ENCODE measurements at regions not wholly inside any gene's neighbourhood (a gene's known extent, or its start where the extent isn't known, plus 50 kb on each side); places are given as distances from the start of the nearest gene placed in this dataset.

DNA sequence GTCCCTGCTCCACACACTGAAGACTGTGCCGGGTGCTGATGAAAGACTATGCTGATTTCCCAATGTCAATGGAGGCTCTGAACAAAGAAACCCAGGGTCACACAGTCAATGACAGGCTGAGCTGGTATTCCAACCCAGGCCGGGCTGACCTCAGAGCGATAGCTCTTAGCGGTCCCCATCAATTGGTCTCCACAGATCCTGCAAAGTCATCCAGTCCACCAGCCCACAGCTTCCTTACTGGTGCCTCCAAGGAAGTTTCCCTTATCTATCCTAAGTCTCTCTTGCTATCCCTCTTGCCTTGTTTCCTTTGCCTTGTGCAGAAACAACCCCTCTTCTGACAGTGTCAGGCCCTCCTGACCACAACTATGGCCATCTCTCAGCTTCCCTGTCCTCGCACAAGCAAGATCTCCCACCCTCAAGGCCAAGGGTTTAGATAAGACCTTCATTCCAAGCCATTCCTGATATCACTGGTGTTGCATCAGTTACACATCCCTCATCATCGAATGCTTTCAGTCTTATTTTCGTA, 52.7 kb upstream of the KSR1 start:
- CTCF ChIA-PET: no interaction called here
- ATAC-seq: no peak

GRCh38 chr17:27404676-27405075, 51.6 kb upstream of the KSR1 start:
- Histone ChIP-seq H3K27ac (ENCODE audit: low read depth, low read length) (no peak overlapping the region), H4K20me1 (ENCODE audit: insufficient read depth) (no peaks in the 10 kb centered on the region), H3K4me1 (ENCODE audit: control insufficient read depth in 1 of 2, insufficient read depth in 2 of 2, low read length in 2 of 2) (peaks cover 10 to 19% of the 10 kb centered on the region in 2 experiments), H2AFZ (ENCODE audit: low read depth, low read length, poor library complexity, severe bottlenecking) (no peak overlapping the region), H3K36me3 (ENCODE audit: control insufficient read depth in 1 of 2, insufficient read depth in 2 of 2, low read length in 2 of 2) (no peaks in the 10 kb centered on the region), H3K4me2 (ENCODE audit: low read length) (no peak overlapping the region), H3K9me2 (ENCODE audit: insufficient read depth) (no peaks in the 10 kb centered on the region), H3K9me3 (ENCODE audit: control insufficient read depth in 1 of 2, insufficient read depth in 1 of 2, low read depth in 1 of 2, low read length in 2 of 2) (no peaks in the 10 kb centered on the region), H3K79me2 (ENCODE audit: insufficient read depth, low read length) (no peaks in the 10 kb centered on the region), H3K27me3 (ENCODE audit: insufficient read depth, low read length) (no peaks in the 10 kb centered on the region), H3K4me3 (replicated peaks in 1 of 2; ENCODE audit: low read depth in 1 of 2, low read length in 2 of 2) (no peak overlapping the region), H3K9ac (ENCODE audit: low read length) (no peak overlapping the region)
- ChIA-PET POLR2A (no interaction called here), RAD21 (ENCODE audit: low non-redundant PET in 1 of 2, low total read pairs in 2 of 2, uncharacterized antibody in 2 of 2, unreplicated experiment in 2 of 2) (no interaction called here), CTCF (no interaction called here)
- no TSS peak for BruUV-seq (replicated peaks)
- intact Hi-C loops (cut with micrococcal nuclease): no loop called here
- DNase-seq (ENCODE audit: low read depth, low spot score): no peak
- no peak for ATAC-seq
- TF ChIP-seq EZH2 (IDR thresholded peaks at IDR 0.05) (no peak), SIN3A (IDR thresholded peaks at IDR 0.05; ENCODE audit: low read depth) (no peak), ZNF274 (IDR thresholded peaks at IDR 0.05; ENCODE audit: low read depth, low read length) (no peak), SP1 (IDR thresholded peaks at IDR 0.05; ENCODE audit: low read depth) (no peak), POLR2AphosphoS5 (IDR thresholded peaks at IDR 0.05; ENCODE audit: low read depth, low read length) (no peak), RAD21 (IDR thresholded peaks at IDR 0.05; ENCODE audit: low read depth) (no peak), SRF (IDR thresholded peaks at IDR 0.05; ENCODE audit: low read depth) (no peak), CEBPB (IDR thresholded peaks at IDR 0.05; ENCODE audit: low read depth) (no peak), MAX (IDR thresholded peaks at IDR 0.05) (no peak), REST (IDR thresholded peaks at IDR 0.05; ENCODE audit: low read depth) (no peak), EZH2phosphoT487 (IDR thresholded peaks at IDR 0.05; ENCODE audit: borderline replicate concordance) (no peak), ATF3 (IDR thresholded peaks at IDR 0.05) (no peak), JUND (IDR thresholded peaks at IDR 0.05) (no peak)

More for the DNA sequence above, 52.7 kb upstream of the KSR1 start:
- H3K9ac ChIP-seq (ENCODE audit: low read length): no peak overlapping the region
- H3K4me3 ChIP-seq (replicated peaks in 1 of 2; ENCODE audit: low read depth in 1 of 2, low read length in 2 of 2): no peak overlapping the region
- TF ChIP-seq TCF7L2 (IDR thresholded peaks at IDR 0.05; ENCODE audit: borderline replicate concordance, extremely low read depth, insufficient read depth, insufficient read length) (no peak), SRF (IDR thresholded peaks at IDR 0.05; ENCODE audit: low read depth) (no peak), SP1 (IDR thresholded peaks at IDR 0.05; ENCODE audit: low read depth) (no peak), EZH2 (IDR thresholded peaks at IDR 0.05) (no peak), ZNF274 (IDR thresholded peaks at IDR 0.05; ENCODE audit: low read depth, low read length) (no peak), SIN3A (IDR thresholded peaks at IDR 0.05; ENCODE audit: low read depth) (no peak), YY1 (IDR thresholded peaks at IDR 0.05; ENCODE audit: extremely low read depth, insufficient replicate concordance, low read depth, low read length) (no peak), ELF1 (IDR thresholded peaks at IDR 0.05; ENCODE audit: borderline replicate concordance, low read depth) (no peak), POLR2AphosphoS5 (IDR thresholded peaks at IDR 0.05; ENCODE audit: low read depth, low read length) (no peak), JUND (IDR thresholded peaks at IDR 0.05) (no peak)
- H3K9me3 ChIP-seq (ENCODE audit: control insufficient read depth in 1 of 2, insufficient read depth in 1 of 2, low read depth in 1 of 2, low read length in 2 of 2): no peaks in the 10 kb centered on the region
- H3K27me3 ChIP-seq (ENCODE audit: insufficient read depth, low read length): no peaks in the 10 kb centered on the region
- ChIA-PET RAD21 (ENCODE audit: low non-redundant PET in 1 of 2, low total read pairs in 2 of 2, uncharacterized antibody in 2 of 2, unreplicated experiment in 2 of 2) (no interaction called here), POLR2A (no interaction called here)
- H3K9me2 ChIP-seq (ENCODE audit: insufficient read depth): no peaks in the 10 kb centered on the region
- H2AFZ ChIP-seq (ENCODE audit: low read depth, low read length, poor library complexity, severe bottlenecking): no peak overlapping the region
- DNase-seq (ENCODE audit: low read depth, low spot score): no peak
- H4K20me1 ChIP-seq (ENCODE audit: insufficient read depth): no peaks in the 10 kb centered on the region
- no peak overlapping the region for H3K4me2 ChIP-seq (ENCODE audit: low read length)
- intact Hi-C loops (cut with micrococcal nuclease): no loop called here
- peaks cover 5 to 10% of the 10 kb centered on the region in 2 experiments for H3K4me1 ChIP-seq (ENCODE audit: control insufficient read depth in 1 of 2, insufficient read depth in 2 of 2, low read length in 2 of 2)
- no TSS peak for BruUV-seq (replicated peaks)
- H3K79me2 ChIP-seq (ENCODE audit: insufficient read depth, low read length): no peaks in the 10 kb centered on the region
- no peak overlapping the region for H3K27ac ChIP-seq (ENCODE audit: low read depth, low read length)
- H3K36me3 ChIP-seq (ENCODE audit: control insufficient read depth in 1 of 2, insufficient read depth in 2 of 2, low read length in 2 of 2): no peaks in the 10 kb centered on the region

Measured in HCT116 (cell line).